ENCODE measurements at regions not wholly inside any gene's neighbourhood (a gene's known extent, or its start where the extent isn't known, plus 50 kb on each side); places are given as distances from the start of the nearest gene placed in this dataset.

GRCh38 chr1:221201773-221202172 lies 322.5 kb downstream of the HLX start:
- Histone ChIP-seq H3K4me1 (ENCODE audit: control insufficient read depth, extremely low read depth, insufficient read depth, low read length) (no peaks in the 10 kb centered on the region), H3K9me1 (replicated peaks; ENCODE audit: control insufficient read depth, extremely low read depth, insufficient read depth, low read length) (no peaks in the 10 kb centered on the region), H3K27ac (ENCODE audit: insufficient read depth, low read depth, low read length) (no peak overlapping the region), H3K79me2 (ENCODE audit: control insufficient read depth, insufficient read depth, low read length) (no peaks in the 10 kb centered on the region), H3K36me3 (ENCODE audit: control insufficient read depth in 2 of 2, extremely low read depth in 1 of 2, insufficient read depth in 2 of 2, low read length in 2 of 2) (no peaks in the 10 kb centered on the region), H3K9ac (replicated peaks; ENCODE audit: extremely low read depth, insufficient read depth, low read length) (no peak overlapping the region), H2AFZ (ENCODE audit: low read depth, low read length) (no peak overlapping the region), H3K4me3 (replicated peaks in 1 of 3; ENCODE audit: insufficient read depth in 1 of 3, low read depth in 1 of 3, low read length in 3 of 3) (no peak overlapping the region), H3K27me3 (ENCODE audit: control insufficient read depth in 2 of 2, insufficient read depth in 2 of 2, low read length in 2 of 2) (peaks cover 0 to 1% of the 10 kb centered on the region in 2 experiments), H4K20me1 (replicated peaks; ENCODE audit: control insufficient read depth, extremely low read depth, insufficient read depth, low read length) (no peaks in the 10 kb centered on the region), H3K4me2 (ENCODE audit: insufficient read depth, low read length) (no peak overlapping the region), H3K9me3 (replicated peaks; ENCODE audit: control insufficient read depth, insufficient read depth, low read length) (no peaks in the 10 kb centered on the region)
- intact Hi-C loops (cut with micrococcal nuclease) (loop anchor here (5.0 to 10.0 kb wide), 3 partner anchors 114 to 1253 kb away; no protein-coding TSS in a partner anchor), dilution Hi-C loops (cut with MboI; ENCODE audit: extremely low pct_ligation_motif_present, low sequenced_read_pairs) (no loop called here)
- no peak for TF ChIP-seq MYC (IDR thresholded peaks at IDR 0.05; ENCODE audit: low read depth, low read length)
- TF ChIP-seq CTCF (IDR thresholded peaks at IDR 0.05; ENCODE audit: extremely low read depth in 1 of 2, insufficient read depth in 1 of 2, low read depth in 1 of 2, low read length in 2 of 2) = no peak
- TF ChIP-seq FOS (IDR thresholded peaks at IDR 0.05; ENCODE audit: borderline replicate concordance, insufficient read depth, low read length) = no peak
- TF ChIP-seq EZH2 (IDR thresholded peaks at IDR 0.05; ENCODE audit: borderline replicate concordance, low read depth, low read length, severe bottlenecking) = no peak
- FAIRE-seq = no peak
- CTCF ChIA-PET = interaction anchor here (0.7 to 5.9 kb wide), 9 partner anchors 9 to 391 kb away, joined by 3 to 136 read pairs (median 13); partner anchors contain the start of gene HLX
- DNase-seq (ENCODE audit: low read depth, low spot score) = no peak
- no TSS peak for BruUV-seq (replicated peaks)
- POLR2A ChIA-PET = no interaction called here
